A549 (cell line): ENCODE measurements at regions not wholly inside any gene's neighbourhood (a gene's known extent, or its start where the extent isn't known, plus 50 kb on each side); places are given as distances from the start of the nearest gene placed in this dataset.

Source experiments
- FOSL2 ChIP-seq, 2 experiments: fragments of 450-650 bp in 1 of 2; fragments of >200 bp in 1 of 2; sonication (Bioruptor Twin) in 1 of 2; formaldehyde crosslinking; IDR thresholded peaks; 2 replicates each; pipeline versions ENCODE4 v1.5.0 to v1.6.1; 2016 to 2020; ENCODE audit warnings: mild to moderate bottlenecking in 1 of 2, moderate library complexity in 1 of 2
- FOXS1 ChIP-seq: fragments of 250-450 bp; sonication (Bioruptor Pico); IDR thresholded peaks from 2 replicates; pipeline ENCODE4 v1.5.0; 2020; ENCODE audit warnings: mild to moderate bottlenecking, moderate library complexity
- JUNB ChIP-seq: fragments of >200 bp; sonication (Bioruptor Twin); formaldehyde crosslinking; IDR thresholded peaks from 2 replicates; pipeline ENCODE4 v1.6.1; 2016
- MYC ChIP-seq: IDR thresholded peaks from 2 replicates; pipeline ENCODE4 v1.6.1; 2012; ENCODE audit warnings: mild to moderate bottlenecking, inconsistent platforms, low read length, improper control_type of control experiment, borderline replicate concordance
- RAD21 ChIP-seq, 2 experiments: fragments of >200 bp in 1 of 2; sonication (Bioruptor Twin) in 1 of 2; formaldehyde crosslinking in 1 of 2; IDR thresholded peaks in 1 of 2; conservative IDR thresholded peaks in 1 of 2; 2 replicates in 1 of 2; 3 replicates in 1 of 2; pipeline ENCODE4 v1.6.1; 2012 to 2018; ENCODE audit warnings: inconsistent platforms in 1 of 2
- RCOR1 ChIP-seq: fragments of 150-350 bp; IDR thresholded peaks from 2 replicates; pipeline ENCODE4 v1.6.1; 2014; ENCODE audit warnings: antibody characterized with exemption, low read length, low read depth
- RFX5 ChIP-seq: fragments of 450-650 bp; IDR thresholded peaks from 2 replicates; pipeline ENCODE4 v1.7.1; 2014; ENCODE audit warnings: antibody characterized with exemption, mild to moderate bottlenecking, moderate library complexity
- ZNF302 ChIP-seq: fragments of 250-450 bp; sonication (Bioruptor Pico); IDR thresholded peaks from 2 replicates; pipeline ENCODE4 v1.9.0; 2021; ENCODE audit warnings: inconsistent platforms, mild to moderate bottlenecking, moderate library complexity
- TF ChIP-seq, protein P1 (sequence below): IDR thresholded peaks from 2 replicates; pipeline ENCODE4 v1.6.1; 2012
- TF ChIP-seq, protein P2 (sequence below): fragments of >200 bp; sonication (Bioruptor Twin); formaldehyde crosslinking; IDR thresholded peaks from 3 replicates; pipeline ENCODE4 v1.6.1; 2016
- TF ChIP-seq, protein P3 (sequence below): fragments of >200 bp; sonication (Bioruptor Twin); formaldehyde crosslinking; IDR thresholded peaks from 3 replicates; pipeline ENCODE4 v1.5.1; 2016
- TF ChIP-seq, protein P4 (sequence below): fragments of 450-650 bp; IDR thresholded peaks from 2 replicates; pipeline ENCODE4 v1.6.1; 2014; ENCODE audit warnings: antibody characterized with exemption
- TF ChIP-seq, protein P5 (sequence below): fragments of 200-600 bp; sonication (generic); IDR thresholded peaks from 2 replicates; pipeline ENCODE4 v1.6.1; 2016; ENCODE audit warnings: antibody characterized with exemption, mild to moderate bottlenecking, moderate library complexity
- TF ChIP-seq, protein P6 (sequence below): fragments of 250-450 bp; sonication (Bioruptor Pico); IDR thresholded peaks from 2 replicates; pipeline ENCODE4 v1.5.0; 2020; ENCODE audit warnings: low read depth, mild to moderate bottlenecking, moderate library complexity

DNA sequence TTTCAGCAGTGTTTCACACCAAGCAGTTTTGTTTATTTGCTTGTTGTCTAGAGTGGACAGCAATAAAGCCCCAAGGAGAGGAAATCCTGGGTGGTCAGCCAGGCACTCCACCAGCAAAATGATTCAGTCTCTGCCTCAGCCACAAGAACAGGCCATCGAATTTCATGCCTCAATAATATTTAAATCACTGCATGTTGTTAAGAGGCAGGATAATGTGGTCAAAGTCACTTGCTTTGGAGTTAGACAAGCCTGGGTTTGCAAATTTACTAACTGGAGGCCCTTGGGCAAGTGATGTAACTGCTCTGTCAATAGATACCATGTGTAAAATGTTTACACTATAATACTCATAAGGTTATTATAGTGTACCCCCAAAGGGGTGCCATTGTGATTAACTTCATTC, 349.6 kb downstream of the LMO4 start:
- no peak for TF ChIP-seq RCOR1
- no peak for TF ChIP-seq ZNF302 (CRISPR knock-in tag)
- TF ChIP-seq, protein P1, sequence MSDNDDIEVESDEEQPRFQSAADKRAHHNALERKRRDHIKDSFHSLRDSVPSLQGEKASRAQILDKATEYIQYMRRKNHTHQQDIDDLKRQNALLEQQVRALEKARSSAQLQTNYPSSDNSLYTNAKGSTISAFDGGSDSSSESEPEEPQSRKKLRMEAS = no peak
- no peak for TF ChIP-seq FOXS1
- TF ChIP-seq, protein P2, sequence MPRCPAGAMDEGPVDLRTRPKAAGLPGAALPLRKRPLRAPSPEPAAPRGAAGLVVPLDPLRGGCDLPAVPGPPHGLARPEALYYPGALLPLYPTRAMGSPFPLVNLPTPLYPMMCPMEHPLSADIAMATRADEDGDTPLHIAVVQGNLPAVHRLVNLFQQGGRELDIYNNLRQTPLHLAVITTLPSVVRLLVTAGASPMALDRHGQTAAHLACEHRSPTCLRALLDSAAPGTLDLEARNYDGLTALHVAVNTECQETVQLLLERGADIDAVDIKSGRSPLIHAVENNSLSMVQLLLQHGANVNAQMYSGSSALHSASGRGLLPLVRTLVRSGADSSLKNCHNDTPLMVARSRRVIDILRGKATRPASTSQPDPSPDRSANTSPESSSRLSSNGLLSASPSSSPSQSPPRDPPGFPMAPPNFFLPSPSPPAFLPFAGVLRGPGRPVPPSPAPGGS = no peak
- no peak for TF ChIP-seq JUNB
- TF ChIP-seq, protein P3, sequence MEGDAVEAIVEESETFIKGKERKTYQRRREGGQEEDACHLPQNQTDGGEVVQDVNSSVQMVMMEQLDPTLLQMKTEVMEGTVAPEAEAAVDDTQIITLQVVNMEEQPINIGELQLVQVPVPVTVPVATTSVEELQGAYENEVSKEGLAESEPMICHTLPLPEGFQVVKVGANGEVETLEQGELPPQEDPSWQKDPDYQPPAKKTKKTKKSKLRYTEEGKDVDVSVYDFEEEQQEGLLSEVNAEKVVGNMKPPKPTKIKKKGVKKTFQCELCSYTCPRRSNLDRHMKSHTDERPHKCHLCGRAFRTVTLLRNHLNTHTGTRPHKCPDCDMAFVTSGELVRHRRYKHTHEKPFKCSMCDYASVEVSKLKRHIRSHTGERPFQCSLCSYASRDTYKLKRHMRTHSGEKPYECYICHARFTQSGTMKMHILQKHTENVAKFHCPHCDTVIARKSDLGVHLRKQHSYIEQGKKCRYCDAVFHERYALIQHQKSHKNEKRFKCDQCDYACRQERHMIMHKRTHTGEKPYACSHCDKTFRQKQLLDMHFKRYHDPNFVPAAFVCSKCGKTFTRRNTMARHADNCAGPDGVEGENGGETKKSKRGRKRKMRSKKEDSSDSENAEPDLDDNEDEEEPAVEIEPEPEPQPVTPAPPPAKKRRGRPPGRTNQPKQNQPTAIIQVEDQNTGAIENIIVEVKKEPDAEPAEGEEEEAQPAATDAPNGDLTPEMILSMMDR = no peak
- TF ChIP-seq, protein P4, sequence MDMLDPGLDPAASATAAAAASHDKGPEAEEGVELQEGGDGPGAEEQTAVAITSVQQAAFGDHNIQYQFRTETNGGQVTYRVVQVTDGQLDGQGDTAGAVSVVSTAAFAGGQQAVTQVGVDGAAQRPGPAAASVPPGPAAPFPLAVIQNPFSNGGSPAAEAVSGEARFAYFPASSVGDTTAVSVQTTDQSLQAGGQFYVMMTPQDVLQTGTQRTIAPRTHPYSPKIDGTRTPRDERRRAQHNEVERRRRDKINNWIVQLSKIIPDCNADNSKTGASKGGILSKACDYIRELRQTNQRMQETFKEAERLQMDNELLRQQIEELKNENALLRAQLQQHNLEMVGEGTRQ = no peak
- TF ChIP-seq, protein P5, sequence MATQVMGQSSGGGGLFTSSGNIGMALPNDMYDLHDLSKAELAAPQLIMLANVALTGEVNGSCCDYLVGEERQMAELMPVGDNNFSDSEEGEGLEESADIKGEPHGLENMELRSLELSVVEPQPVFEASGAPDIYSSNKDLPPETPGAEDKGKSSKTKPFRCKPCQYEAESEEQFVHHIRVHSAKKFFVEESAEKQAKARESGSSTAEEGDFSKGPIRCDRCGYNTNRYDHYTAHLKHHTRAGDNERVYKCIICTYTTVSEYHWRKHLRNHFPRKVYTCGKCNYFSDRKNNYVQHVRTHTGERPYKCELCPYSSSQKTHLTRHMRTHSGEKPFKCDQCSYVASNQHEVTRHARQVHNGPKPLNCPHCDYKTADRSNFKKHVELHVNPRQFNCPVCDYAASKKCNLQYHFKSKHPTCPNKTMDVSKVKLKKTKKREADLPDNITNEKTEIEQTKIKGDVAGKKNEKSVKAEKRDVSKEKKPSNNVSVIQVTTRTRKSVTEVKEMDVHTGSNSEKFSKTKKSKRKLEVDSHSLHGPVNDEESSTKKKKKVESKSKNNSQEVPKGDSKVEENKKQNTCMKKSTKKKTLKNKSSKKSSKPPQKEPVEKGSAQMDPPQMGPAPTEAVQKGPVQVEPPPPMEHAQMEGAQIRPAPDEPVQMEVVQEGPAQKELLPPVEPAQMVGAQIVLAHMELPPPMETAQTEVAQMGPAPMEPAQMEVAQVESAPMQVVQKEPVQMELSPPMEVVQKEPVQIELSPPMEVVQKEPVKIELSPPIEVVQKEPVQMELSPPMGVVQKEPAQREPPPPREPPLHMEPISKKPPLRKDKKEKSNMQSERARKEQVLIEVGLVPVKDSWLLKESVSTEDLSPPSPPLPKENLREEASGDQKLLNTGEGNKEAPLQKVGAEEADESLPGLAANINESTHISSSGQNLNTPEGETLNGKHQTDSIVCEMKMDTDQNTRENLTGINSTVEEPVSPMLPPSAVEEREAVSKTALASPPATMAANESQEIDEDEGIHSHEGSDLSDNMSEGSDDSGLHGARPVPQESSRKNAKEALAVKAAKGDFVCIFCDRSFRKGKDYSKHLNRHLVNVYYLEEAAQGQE = no peak
- no peak for TF ChIP-seq MYC
- no peak for TF ChIP-seq FOSL2 (IDR thresholded peaks at IDR 0.05)
- no peak for TF ChIP-seq FOSL2 (CRISPR knock-in tag; IDR thresholded peaks at IDR 0.05)
- TF ChIP-seq, protein P6, sequence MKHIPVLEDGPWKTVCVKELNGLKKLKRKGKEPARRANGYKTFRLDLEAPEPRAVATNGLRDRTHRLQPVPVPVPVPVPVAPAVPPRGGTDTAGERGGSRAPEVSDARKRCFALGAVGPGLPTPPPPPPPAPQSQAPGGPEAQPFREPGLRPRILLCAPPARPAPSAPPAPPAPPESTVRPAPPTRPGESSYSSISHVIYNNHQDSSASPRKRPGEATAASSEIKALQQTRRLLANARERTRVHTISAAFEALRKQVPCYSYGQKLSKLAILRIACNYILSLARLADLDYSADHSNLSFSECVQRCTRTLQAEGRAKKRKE = no peak
- no peak for TF ChIP-seq RFX5
- no peak for TF ChIP-seq RAD21 (conservative IDR thresholded peaks at IDR 0.05 in 1 of 2, IDR thresholded peaks at IDR 0.05 in 1 of 2)
